ENCODE measurements at regions not wholly inside any gene's neighbourhood (a gene's known extent, or its start where the extent isn't known, plus 50 kb on each side); places are given as distances from the start of the nearest gene placed in this dataset.

DNA sequence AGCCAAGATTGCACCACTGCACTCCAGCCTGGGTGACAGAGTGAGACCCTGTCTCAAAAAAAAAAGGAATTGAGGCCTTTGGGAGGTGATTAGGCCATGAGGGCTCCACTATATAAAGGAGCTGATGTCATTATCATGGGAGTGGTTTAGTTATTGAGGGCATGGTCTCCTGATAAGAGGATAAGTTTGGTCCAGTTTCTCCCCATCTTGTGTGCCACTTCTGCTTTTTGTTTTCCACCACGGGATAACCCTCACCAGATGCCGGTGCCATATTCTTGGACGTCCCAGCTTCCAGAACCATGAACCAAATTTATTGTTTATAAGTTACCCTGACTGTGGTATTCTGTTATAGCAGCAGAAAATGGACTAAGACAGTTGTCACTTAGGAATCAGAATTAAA lies 125.8 kb downstream of the C1D start:
- H3K36me3 Mint-ChIP-seq (ENCODE audit: insufficient read depth), result no peaks in the 10 kb centered on the region
- ATAC-seq (replicated peaks; ENCODE audit: extremely low read depth, poor library complexity, severe bottlenecking), result no peak
- H3K9me3 Mint-ChIP-seq, result peaks cover 5% of the 10 kb centered on the region
- H3K4me3 Mint-ChIP-seq, result no peak overlapping the region
- DNase-seq (ENCODE audit: low spot score in 2 of 2), result no peak
- H3K4me1 Mint-ChIP-seq, result no peaks in the 10 kb centered on the region
- no peak overlapping the region for H3K27ac Mint-ChIP-seq (ENCODE audit: low read depth)
- peaks cover 51% of the 10 kb centered on the region for H3K27me3 Mint-ChIP-seq

- ATAC-seq (replicated peaks; ENCODE audit: extremely low read depth, poor library complexity, severe bottlenecking), result no peak
- no peaks in the 10 kb centered on the region for H3K4me1 Mint-ChIP-seq
- H3K4me3 Mint-ChIP-seq, result no peak overlapping the region
- peaks cover 60% of the 10 kb centered on the region for H3K27me3 Mint-ChIP-seq
- DNase-seq (ENCODE audit: low spot score in 2 of 2), result no peak
- no peak overlapping the region for H3K27ac Mint-ChIP-seq (ENCODE audit: low read depth)
- peaks cover 5% of the 10 kb centered on the region for H3K9me3 Mint-ChIP-seq
- H3K36me3 Mint-ChIP-seq (ENCODE audit: insufficient read depth), result no peaks in the 10 kb centered on the region
These were observed 124.8 kb downstream of the C1D start for GRCh38 chr2:67938053-67938452.

GRCh38 chr2:67945056-67945455 lies 117.7 kb downstream of the C1D start:
- H3K36me3 Mint-ChIP-seq (ENCODE audit: insufficient read depth), result no peaks in the 10 kb centered on the region
- no peak for DNase-seq (ENCODE audit: low spot score in 2 of 2)
- peaks cover 5% of the 10 kb centered on the region for H3K9me3 Mint-ChIP-seq

DNA sequence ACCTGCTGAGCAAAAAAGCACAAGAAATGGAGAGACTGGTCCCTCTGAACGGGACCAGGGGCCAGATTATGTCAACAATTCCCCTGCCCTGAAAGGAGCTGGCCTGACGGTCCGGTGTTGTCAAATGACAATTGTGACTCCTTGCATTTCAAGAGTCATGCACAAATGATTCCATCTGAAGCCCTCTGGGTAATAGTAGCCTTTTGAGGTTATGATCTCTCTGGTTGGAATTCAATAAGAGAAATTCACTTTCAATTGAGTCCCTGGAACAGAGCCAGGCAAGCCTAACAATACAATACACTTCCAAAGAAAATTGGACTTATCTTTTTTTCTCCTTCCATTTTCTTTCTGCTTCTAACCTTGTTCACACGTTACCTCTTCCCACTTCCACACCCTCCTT lies 116.9 kb downstream of the C1D start:
- no peak for DNase-seq (ENCODE audit: low spot score in 2 of 2)

More at GRCh38 chr2:67945056-67945455, 117.7 kb downstream of the C1D start:
- H3K27ac Mint-ChIP-seq (ENCODE audit: low read depth), result no peak overlapping the region
- ATAC-seq (replicated peaks; ENCODE audit: extremely low read depth, poor library complexity, severe bottlenecking), result no peak
- peaks cover 32% of the 10 kb centered on the region for H3K27me3 Mint-ChIP-seq
- no peaks in the 10 kb centered on the region for H3K4me1 Mint-ChIP-seq
- no peak overlapping the region for H3K4me3 Mint-ChIP-seq

GRCh38 chr2:67948057-67948456 lies 114.7 kb downstream of the C1D start:
- Mint-ChIP-seq H3K27me3 (peaks cover 12% of the 10 kb centered on the region), H3K9me3 (no peaks in the 10 kb centered on the region), H3K4me3 (no peak overlapping the region), H3K27ac (ENCODE audit: low read depth) (no peak overlapping the region), H3K36me3 (ENCODE audit: insufficient read depth) (no peaks in the 10 kb centered on the region), H3K4me1 (no peaks in the 10 kb centered on the region)
- DNase-seq (ENCODE audit: low spot score in 2 of 2) (no peak), ATAC-seq (replicated peaks; ENCODE audit: extremely low read depth, poor library complexity, severe bottlenecking) (no peak)

More for the DNA sequence above, 116.9 kb downstream of the C1D start:
- H3K36me3 Mint-ChIP-seq (ENCODE audit: insufficient read depth), result no peaks in the 10 kb centered on the region
- H3K4me3 Mint-ChIP-seq, result no peak overlapping the region
- no peaks in the 10 kb centered on the region for H3K4me1 Mint-ChIP-seq
- peaks cover 28% of the 10 kb centered on the region for H3K27me3 Mint-ChIP-seq
- H3K9me3 Mint-ChIP-seq, result no peaks in the 10 kb centered on the region
- ATAC-seq (replicated peaks; ENCODE audit: extremely low read depth, poor library complexity, severe bottlenecking), result no peak
- H3K27ac Mint-ChIP-seq (ENCODE audit: low read depth), result no peak overlapping the region

DNA sequence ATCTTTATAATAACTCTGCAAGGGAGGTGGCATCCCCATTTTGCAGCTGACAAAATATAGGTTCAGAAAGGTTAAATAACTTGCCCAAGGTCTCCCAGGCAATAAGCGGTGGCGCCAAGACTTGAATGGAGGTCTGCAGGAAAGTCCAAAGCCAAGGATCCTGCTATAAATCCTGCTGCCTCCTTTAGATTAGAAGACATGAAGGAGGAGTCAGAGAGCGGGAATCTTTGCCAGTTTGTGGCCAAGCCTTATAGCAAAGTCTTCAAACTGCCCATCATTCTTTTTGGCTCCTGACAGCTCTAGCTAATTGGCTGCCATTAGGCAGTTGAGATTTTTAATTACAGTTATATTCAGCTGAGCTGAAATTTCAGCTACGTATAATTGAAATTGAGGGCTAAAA lies 114.3 kb downstream of the C1D start:
- no peaks in the 10 kb centered on the region for H3K9me3 Mint-ChIP-seq
- ATAC-seq (replicated peaks; ENCODE audit: extremely low read depth, poor library complexity, severe bottlenecking) (no peak), DNase-seq (ENCODE audit: low spot score in 2 of 2) (no peak)
- no peak overlapping the region for H3K27ac Mint-ChIP-seq (ENCODE audit: low read depth)
- no peak overlapping the region for H3K4me3 Mint-ChIP-seq
- H3K4me1 Mint-ChIP-seq, result no peaks in the 10 kb centered on the region
- peaks cover 9% of the 10 kb centered on the region for H3K27me3 Mint-ChIP-seq
- no peaks in the 10 kb centered on the region for H3K36me3 Mint-ChIP-seq (ENCODE audit: insufficient read depth)

DNA sequence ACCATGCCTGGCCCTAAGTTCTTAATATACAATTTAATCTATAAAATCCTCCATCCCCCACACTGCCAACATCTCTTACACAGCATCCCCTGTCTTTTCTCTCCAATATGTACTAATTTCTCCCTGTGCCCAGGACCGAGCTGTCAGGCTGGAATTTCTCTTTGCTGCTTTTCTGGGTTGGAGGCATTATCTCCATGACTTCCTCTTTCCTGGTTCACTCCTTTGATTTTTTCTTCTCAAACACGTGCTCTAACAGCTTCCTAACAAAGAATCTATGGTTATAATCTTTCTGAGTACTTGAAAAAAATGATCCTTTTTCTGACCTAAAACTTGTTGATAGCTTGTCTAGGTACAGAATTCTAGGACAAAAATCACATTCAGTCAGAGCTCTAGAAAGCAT lies 112.8 kb downstream of the C1D start:
- ATAC-seq (replicated peaks; ENCODE audit: extremely low read depth, poor library complexity, severe bottlenecking) (no peak), DNase-seq (ENCODE audit: low spot score in 2 of 2) (no peak)
- no peak overlapping the region for H3K4me3 Mint-ChIP-seq
- no peak overlapping the region for H3K27ac Mint-ChIP-seq (ENCODE audit: low read depth)
- no peaks in the 10 kb centered on the region for H3K4me1 Mint-ChIP-seq
- no peaks in the 10 kb centered on the region for H3K36me3 Mint-ChIP-seq (ENCODE audit: insufficient read depth)
- H3K27me3 Mint-ChIP-seq, result peaks cover 15% of the 10 kb centered on the region
- H3K9me3 Mint-ChIP-seq, result no peaks in the 10 kb centered on the region

GRCh38 chr2:67950919-67951318 lies 111.9 kb downstream of the C1D start:
- no peak for DNase-seq (ENCODE audit: low spot score in 2 of 2)
- no peaks in the 10 kb centered on the region for H3K4me1 Mint-ChIP-seq

GRCh38 chr2:67952066-67952465 lies 110.7 kb downstream of the C1D start:
- H3K27ac Mint-ChIP-seq (ENCODE audit: low read depth), result no peak overlapping the region
- no peaks in the 10 kb centered on the region for H3K4me1 Mint-ChIP-seq
- DNase-seq (ENCODE audit: low spot score in 2 of 2) (no peak), ATAC-seq (replicated peaks; ENCODE audit: extremely low read depth, poor library complexity, severe bottlenecking) (no peak)
- no peaks in the 10 kb centered on the region for H3K36me3 Mint-ChIP-seq (ENCODE audit: insufficient read depth)
- no peak overlapping the region for H3K4me3 Mint-ChIP-seq
- H3K27me3 Mint-ChIP-seq, result peaks cover 35% of the 10 kb centered on the region
- no peaks in the 10 kb centered on the region for H3K9me3 Mint-ChIP-seq

More at GRCh38 chr2:67950919-67951318, 111.9 kb downstream of the C1D start:
- Mint-ChIP-seq H3K4me3 (peak overlapping the region; percentile 2), H3K9me3 (no peaks in the 10 kb centered on the region), H3K27ac (ENCODE audit: low read depth) (peak overlapping the region; percentile 35), H3K36me3 (ENCODE audit: insufficient read depth) (no peaks in the 10 kb centered on the region), H3K27me3 (peaks cover 24% of the 10 kb centered on the region)
- no peak for ATAC-seq (replicated peaks; ENCODE audit: extremely low read depth, poor library complexity, severe bottlenecking)

- Mint-ChIP-seq H3K27ac (ENCODE audit: low read depth) (no peak overlapping the region), H3K27me3 (peaks cover 35% of the 10 kb centered on the region)
These were observed 108.6 kb downstream of the C1D start for GRCh38 chr2:67954093-67954748.

GRCh38 chr2:67955748-67956603 lies 106.8 kb downstream of the C1D start:
- DNase-seq (ENCODE audit: low spot score in 2 of 2) (no peak), ATAC-seq (replicated peaks; ENCODE audit: extremely low read depth, poor library complexity, severe bottlenecking) (no peak)
- H3K9me3 Mint-ChIP-seq, result no peaks in the 10 kb centered on the region
- no peaks in the 10 kb centered on the region for H3K4me1 Mint-ChIP-seq
- peaks cover 26% of the 10 kb centered on the region for H3K27me3 Mint-ChIP-seq
- H3K36me3 Mint-ChIP-seq (ENCODE audit: insufficient read depth), result no peaks in the 10 kb centered on the region
- no peak overlapping the region for H3K27ac Mint-ChIP-seq (ENCODE audit: low read depth)
- no peak overlapping the region for H3K4me3 Mint-ChIP-seq

More at GRCh38 chr2:67954093-67954748, 108.6 kb downstream of the C1D start:
- Mint-ChIP-seq H3K9me3 (no peaks in the 10 kb centered on the region), H3K4me3 (no peak overlapping the region), H3K36me3 (ENCODE audit: insufficient read depth) (no peaks in the 10 kb centered on the region), H3K4me1 (no peaks in the 10 kb centered on the region)
- no peak for DNase-seq (ENCODE audit: low spot score in 2 of 2)
- ATAC-seq (replicated peaks; ENCODE audit: extremely low read depth, poor library complexity, severe bottlenecking), result no peak

- Mint-ChIP-seq H3K4me3 (no peak overlapping the region), H3K36me3 (ENCODE audit: insufficient read depth) (no peaks in the 10 kb centered on the region), H3K9me3 (no peaks in the 10 kb centered on the region), H3K4me1 (no peaks in the 10 kb centered on the region), H3K27me3 (peaks cover 40% of the 10 kb centered on the region), H3K27ac (ENCODE audit: low read depth) (no peak overlapping the region)
- no peak for ATAC-seq (replicated peaks; ENCODE audit: extremely low read depth, poor library complexity, severe bottlenecking)
- no peak for DNase-seq (ENCODE audit: low spot score in 2 of 2)
These were observed 97.6 kb downstream of the C1D start for GRCh38 chr2:67965246-67965645.

GRCh38 chr2:67970071-67970470 lies 92.7 kb downstream of the C1D start:
- H3K9me3 Mint-ChIP-seq, result no peaks in the 10 kb centered on the region
- peaks cover 31% of the 10 kb centered on the region for H3K27me3 Mint-ChIP-seq
- no peak overlapping the region for H3K4me3 Mint-ChIP-seq
- no peak for ATAC-seq (replicated peaks; ENCODE audit: extremely low read depth, poor library complexity, severe bottlenecking)
- H3K27ac Mint-ChIP-seq (ENCODE audit: low read depth), result no peak overlapping the region
- H3K36me3 Mint-ChIP-seq (ENCODE audit: insufficient read depth), result no peaks in the 10 kb centered on the region
- H3K4me1 Mint-ChIP-seq, result peaks cover 1% of the 10 kb centered on the region
- DNase-seq (ENCODE audit: low spot score in 2 of 2), result no peak
